MM.1S (cell line): ENCODE measurements at regions not wholly inside any gene's neighbourhood (a gene's known extent, or its start where the extent isn't known, plus 50 kb on each side); places are given as distances from the start of the nearest gene placed in this dataset.

Experiments
- DNase-seq: peaks from one replicate; pipeline ENCODE4 v3.0.0-alpha.2; 2015
- H2AFZ ChIP-seq: fragments of 300-600 bp; sonication (generic); 2 replicates; pipeline ENCODE4 v1.6.0; 2016; ENCODE audit warnings: antibody characterized with exemption, low read length
- H3F3A ChIP-seq: fragments of 300-600 bp; sonication (generic); 2 replicates; pipeline ENCODE4 v1.6.1; 2016; ENCODE audit warnings: mild to moderate bottlenecking, antibody characterized with exemption, low read length, moderate library complexity, mixed read lengths; ENCODE audit not compliant: insufficient read depth
- H3K27ac ChIP-seq: fragments of 300-600 bp; sonication (generic); 2 replicates; pipeline ENCODE4 v1.5.1; 2016; ENCODE audit warnings: mild to moderate bottlenecking, low read length
- H3K27me3 ChIP-seq: fragments of 300-600 bp; sonication (generic); replicated peaks from 2 replicates; pipeline ENCODE4 v1.6.0; 2016; ENCODE audit warnings: low read length; ENCODE audit not compliant: insufficient read depth
- H3K36me3 ChIP-seq: fragments of 300-600 bp; sonication (generic); replicated peaks from 2 replicates; pipeline ENCODE4 v1.6.1; 2016; ENCODE audit warnings: mild to moderate bottlenecking, low read length, mixed read lengths; ENCODE audit not compliant: insufficient read depth
- H3K4me1 ChIP-seq: fragments of 300-600 bp; sonication (generic); 2 replicates; pipeline ENCODE4 v1.6.1; 2016; ENCODE audit warnings: low read length, mixed read lengths
- H3K4me2 ChIP-seq: fragments of 300-600 bp; sonication (generic); 2 replicates; pipeline ENCODE4 v1.6.0; 2016; ENCODE audit warnings: low read depth, low read length
- H3K4me3 ChIP-seq: fragments of 300-600 bp; sonication (generic); 2 replicates; pipeline ENCODE4 v1.5.1; 2016; ENCODE audit warnings: low read length, mixed read lengths
- H3K79me2 ChIP-seq: fragments of 300-600 bp; sonication (generic); 2 replicates; pipeline ENCODE4 v1.6.1; 2016; ENCODE audit warnings: mixed run types, low read length, mixed read lengths
- H3K9ac ChIP-seq: fragments of 300-600 bp; sonication (generic); 2 replicates; pipeline ENCODE4 v1.6.1; 2016; ENCODE audit warnings: low read length, mixed read lengths
- H3K9me2 ChIP-seq: fragments of 300-600 bp; sonication (generic); replicated peaks from 2 replicates; pipeline ENCODE4 v1.6.1; 2016; ENCODE audit warnings: mild to moderate bottlenecking, low read length, mixed read lengths; ENCODE audit not compliant: insufficient read depth
- H3K9me3 ChIP-seq: fragments of 300-600 bp; sonication (generic); replicated peaks from 2 replicates; pipeline ENCODE4 v1.6.1; 2016; ENCODE audit warnings: mild to moderate bottlenecking, low read length, mixed read lengths; ENCODE audit not compliant: insufficient read depth
- H4K20me1 ChIP-seq: fragments of 300-600 bp; sonication (generic); 2 replicates; pipeline ENCODE4 v1.6.1; 2016; ENCODE audit warnings: mild to moderate bottlenecking, low read length, moderate library complexity, mixed read lengths; ENCODE audit not compliant: insufficient read depth
- CTCF ChIP-seq: fragments of 300-600 bp; sonication (generic); IDR thresholded peaks from 2 replicates; pipeline ENCODE4 v1.5.1; 2016; ENCODE audit warnings: antibody characterized with exemption, low read length, mixed read lengths
- EZH2 ChIP-seq: fragments of 300-600 bp; sonication (generic); optimal IDR thresholded peaks from 2 replicates; pipeline ENCODE3; 2017; ENCODE audit warnings: low read depth, mild to moderate bottlenecking, antibody characterized with exemption, low read length, mixed read lengths
- EZH2phosphoT487 ChIP-seq: fragments of 300-600 bp; sonication (generic); IDR thresholded peaks from 2 replicates; pipeline ENCODE4 v1.6.1; 2018; ENCODE audit warnings: antibody characterized with exemption, low read length

DNA sequence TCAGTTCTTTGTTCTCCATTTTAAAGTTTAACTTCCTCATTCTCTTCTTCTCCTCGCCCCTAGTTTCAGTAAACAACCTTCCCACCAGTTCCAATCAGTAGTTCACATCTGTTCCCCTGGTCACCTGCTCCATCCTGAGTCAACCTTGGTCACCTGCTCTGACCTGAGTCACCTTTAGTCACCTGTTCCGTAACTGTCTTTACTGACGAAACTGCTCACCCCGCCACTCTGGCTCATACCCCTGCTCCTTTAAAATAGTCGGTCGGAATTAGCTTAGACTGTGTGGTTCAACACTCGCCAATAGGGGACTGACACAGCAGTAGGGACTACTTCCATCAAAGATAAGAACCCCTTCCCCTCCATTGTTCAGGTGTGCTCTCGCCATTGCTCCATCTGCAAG is 76.3 kb upstream of the GPBP1 start:
- no peaks in the 10 kb centered on the region for H3K79me2 ChIP-seq
- H4K20me1 ChIP-seq: no peaks in the 10 kb centered on the region
- H3K4me3 ChIP-seq: no peak overlapping the region
- H3K9me2 ChIP-seq: no peaks in the 10 kb centered on the region
- no peaks in the 10 kb centered on the region for H3K4me1 ChIP-seq
- no peaks in the 10 kb centered on the region for H3K36me3 ChIP-seq
- H3K9me3 ChIP-seq: no peaks in the 10 kb centered on the region
- H3K27ac ChIP-seq: no peak overlapping the region
- TF ChIP-seq EZH2 (no peak), CTCF (no peak), EZH2phosphoT487 (no peak)
- no peaks in the 10 kb centered on the region for H3F3A ChIP-seq
- DNase-seq: no peak
- no peak overlapping the region for H3K9ac ChIP-seq
- no peak overlapping the region for H2AFZ ChIP-seq
- H3K4me2 ChIP-seq: no peak overlapping the region
- H3K27me3 ChIP-seq: no peaks in the 10 kb centered on the region

GRCh38 chr5:57102189-57102904 is 71.5 kb upstream of the GPBP1 start:
- no peak overlapping the region for H3K9ac ChIP-seq
- H3K4me3 ChIP-seq: no peak overlapping the region
- H3K27ac ChIP-seq: no peak overlapping the region
- H3K4me1 ChIP-seq: no peaks in the 10 kb centered on the region
- no peaks in the 10 kb centered on the region for H3K27me3 ChIP-seq
- DNase-seq: no peak
- TF ChIP-seq EZH2phosphoT487: no peak
- TF ChIP-seq EZH2: no peak
- no peak for TF ChIP-seq CTCF
- no peaks in the 10 kb centered on the region for H3K9me2 ChIP-seq
- no peaks in the 10 kb centered on the region for H3K9me3 ChIP-seq
- H3K36me3 ChIP-seq: no peaks in the 10 kb centered on the region
- H4K20me1 ChIP-seq: no peaks in the 10 kb centered on the region
- no peaks in the 10 kb centered on the region for H3K79me2 ChIP-seq
- H3K4me2 ChIP-seq: no peak overlapping the region
- H3F3A ChIP-seq: no peaks in the 10 kb centered on the region
- H2AFZ ChIP-seq: no peak overlapping the region

DNA sequence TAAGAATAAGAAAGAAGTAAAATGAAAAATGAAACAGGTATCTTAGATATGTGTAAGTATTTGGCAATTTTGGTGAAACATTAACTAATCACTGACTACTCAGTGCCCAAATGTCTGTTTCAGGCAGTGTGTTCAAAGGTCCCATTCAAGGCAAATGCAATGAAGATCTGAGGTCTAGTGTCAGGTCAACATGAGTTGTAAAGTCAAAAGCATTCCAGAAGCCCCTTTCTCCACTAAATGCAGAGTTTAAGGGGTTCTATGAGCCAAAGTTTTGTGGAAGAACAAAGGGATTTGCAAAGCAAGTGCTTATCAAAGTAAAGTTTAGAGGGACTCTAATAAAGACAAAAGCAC is 71.0 kb upstream of the GPBP1 start:
- Histone ChIP-seq H3F3A (no peaks in the 10 kb centered on the region), H3K4me1 (no peaks in the 10 kb centered on the region), H3K79me2 (no peaks in the 10 kb centered on the region), H3K4me2 (no peak overlapping the region), H3K4me3 (no peak overlapping the region), H3K9ac (no peak overlapping the region), H3K9me3 (no peaks in the 10 kb centered on the region), H3K36me3 (no peaks in the 10 kb centered on the region), H2AFZ (no peak overlapping the region), H3K27ac (no peak overlapping the region), H4K20me1 (no peaks in the 10 kb centered on the region), H3K9me2 (no peaks in the 10 kb centered on the region), H3K27me3 (no peaks in the 10 kb centered on the region)
- DNase-seq: no peak
- no peak for TF ChIP-seq EZH2
- TF ChIP-seq EZH2phosphoT487: no peak
- TF ChIP-seq CTCF: no peak
